NCI-H774 (cell line): ENCODE measurements at regions not wholly inside any gene's neighbourhood (a gene's known extent, or its start where the extent isn't known, plus 50 kb on each side); places are given as distances from the start of the nearest gene placed in this dataset.

ENCODE experiments used
- DNase-seq: peaks from one replicate; lab custom pipeline; 2025; lab: John Stamatoyannopoulos, UW

- no peak for DNase-seq
Observed at GRCh38 chr1:30316056-30316455, 407.3 kb downstream of the MATN1 start.

- DNase-seq: no peak
Observed at GRCh38 chr1:30315185-30315960, 408.0 kb downstream of the MATN1 start.

GRCh38 chr1:30314591-30314990 is 408.8 kb downstream of the MATN1 start:
- no peak for DNase-seq

GRCh38 chr1:30313584-30313983 is 409.8 kb downstream of the MATN1 start:
- no peak for DNase-seq

- no peak for DNase-seq
Observed at GRCh38 chr1:30313176-30313575, 410.2 kb downstream of the MATN1 start.

GRCh38 chr1:30312226-30312625 is 411.2 kb downstream of the MATN1 start:
- no peak for DNase-seq

GRCh38 chr1:30311749-30312148 is 411.6 kb downstream of the MATN1 start:
- DNase-seq: no peak

GRCh38 chr1:30310966-30311742 is 412.2 kb downstream of the MATN1 start:
- no peak for DNase-seq

- no peak for DNase-seq
Observed at GRCh38 chr1:30307182-30307581, 416.2 kb downstream of the MATN1 start.

- no peak for DNase-seq
Observed at GRCh38 chr1:30305519-30305918, 417.9 kb downstream of the MATN1 start.

- DNase-seq: no peak
Observed at GRCh38 chr1:30305061-30305460, 418.3 kb downstream of the MATN1 start.

- no peak for DNase-seq
Observed at GRCh38 chr1:30304080-30304479, 419.3 kb downstream of the MATN1 start.

- no peak for DNase-seq
Observed at GRCh38 chr1:30303387-30303786, 420.0 kb downstream of the MATN1 start.

GRCh38 chr1:30302858-30303257 is 420.5 kb downstream of the MATN1 start:
- peak; percentile 3 for DNase-seq

- no peak for DNase-seq
Observed at GRCh38 chr1:30300669-30301068, 422.7 kb downstream of the MATN1 start.

- DNase-seq: no peak
Observed at GRCh38 chr1:30299393-30299792, 424.0 kb downstream of the MATN1 start.

GRCh38 chr1:30295674-30296073 is 427.7 kb downstream of the MATN1 start:
- DNase-seq: no peak

- DNase-seq: no peak
Observed at GRCh38 chr1:30295266-30295665, 428.1 kb downstream of the MATN1 start.

- no peak for DNase-seq
Observed at GRCh38 chr1:30294508-30294907, 428.9 kb downstream of the MATN1 start.

- DNase-seq: no peak
Observed at GRCh38 chr1:30292451-30292850, 430.9 kb downstream of the MATN1 start.

GRCh38 chr1:30291526-30291925 is 431.9 kb downstream of the MATN1 start:
- no peak for DNase-seq

GRCh38 chr1:30290581-30290980 is 432.8 kb downstream of the MATN1 start:
- no peak for DNase-seq

GRCh38 chr1:30287976-30288375 is 435.4 kb downstream of the MATN1 start:
- DNase-seq: no peak
